ENCODE measurements at regions not wholly inside any gene's neighbourhood (a gene's known extent, or its start where the extent isn't known, plus 50 kb on each side); places are given as distances from the start of the nearest gene placed in this dataset.

DNA sequence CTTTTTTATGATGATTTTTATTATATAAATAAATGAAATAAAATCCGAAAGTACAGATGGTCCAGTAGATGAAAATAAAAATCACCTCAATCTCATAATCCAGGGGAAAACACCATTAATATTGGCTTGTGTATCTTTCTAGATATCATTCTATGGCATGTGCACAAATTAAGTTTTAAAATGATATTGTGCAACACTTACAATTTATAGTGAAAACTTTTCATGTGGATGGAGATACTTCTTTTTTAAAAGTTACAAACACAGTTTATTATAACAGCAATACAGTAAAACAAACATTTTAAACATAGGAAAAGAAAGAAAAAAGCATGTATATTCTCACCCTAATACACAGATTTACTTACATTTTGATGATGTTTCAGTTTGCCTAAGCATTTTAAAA, 98.9 kb upstream of the RMST start:
- Histone ChIP-seq H3K9me3 (ENCODE audit: control insufficient read depth, insufficient read depth, low read depth, low read length) (no peaks in the 10 kb centered on the region), H3K4me3 (ENCODE audit: low read depth, low read length) (no peak overlapping the region), H3K36me3 (ENCODE audit: control insufficient read depth in 2 of 2, insufficient read depth in 1 of 2, low read length in 2 of 2) (no peaks in the 10 kb centered on the region), H3K27ac (ENCODE audit: extremely low read depth, low read depth, low read length) (no peak overlapping the region), H3K4me1 (ENCODE audit: control insufficient read depth, insufficient read depth, low read length) (no peaks in the 10 kb centered on the region)
- no peak for TF ChIP-seq KLF7 (tag by site-specific recombination; IDR thresholded peaks at IDR 0.05; ENCODE audit: borderline replicate concordance)
- no peak for TF ChIP-seq ZFHX2 (tag by site-specific recombination; conservative IDR thresholded peaks at IDR 0.05)
- ChIA-PET POLR2A (no interaction called here), CTCF (interaction anchor here (0.5 kb wide), 1 partner anchor 596 kb away, joined by 3 read pairs; no protein-coding TSS in a partner anchor)

GRCh38 chr12:97368462-97369163, 94.0 kb upstream of the RMST start:
- H3K27ac ChIP-seq (ENCODE audit: extremely low read depth, low read depth, low read length), result no peak overlapping the region
- H3K4me3 ChIP-seq (ENCODE audit: low read depth, low read length), result no peak overlapping the region
- no peaks in the 10 kb centered on the region for H3K9me3 ChIP-seq (ENCODE audit: control insufficient read depth, insufficient read depth, low read depth, low read length)
- no peak for TF ChIP-seq ZNF76 (tag by site-specific recombination; IDR thresholded peaks at IDR 0.05; ENCODE audit: borderline replicate concordance, low read depth)
- no peak for TF ChIP-seq EGR2 (tag by site-specific recombination; IDR thresholded peaks at IDR 0.05; ENCODE audit: low read depth)
- no peak for TF ChIP-seq ZNF449 (tag by site-specific recombination; IDR thresholded peaks at IDR 0.05)
- TF ChIP-seq ZIC2 (tag by site-specific recombination; IDR thresholded peaks at IDR 0.05), result no peak
- TF ChIP-seq ZNF350 (tag by site-specific recombination; IDR thresholded peaks at IDR 0.05), result no peak
- TF ChIP-seq OVOL3 (tag by site-specific recombination; IDR thresholded peaks at IDR 0.05), result no peak
- TF ChIP-seq ZNF792 (tag by site-specific recombination; IDR thresholded peaks at IDR 0.05), result no peak
- TF ChIP-seq ZNF530 (tag by site-specific recombination; IDR thresholded peaks at IDR 0.05; ENCODE audit: low read depth), result no peak
- no peak for TF ChIP-seq RBAK (tag by site-specific recombination; IDR thresholded peaks at IDR 0.05)
- no peak for TF ChIP-seq ZNF777 (tag by site-specific recombination; IDR thresholded peaks at IDR 0.05; ENCODE audit: borderline replicate concordance)
- TF ChIP-seq ZNF16 (tag by site-specific recombination; IDR thresholded peaks at IDR 0.05; ENCODE audit: low read depth), result no peak
- no peak for TF ChIP-seq ZNF324 (tag by site-specific recombination; IDR thresholded peaks at IDR 0.05)
- no peak for TF ChIP-seq KLF9 (tag by site-specific recombination; IDR thresholded peaks at IDR 0.05; ENCODE audit: low read depth)
- TF ChIP-seq ZBTB44 (tag by site-specific recombination; IDR thresholded peaks at IDR 0.05), result no peak
- no peak for TF ChIP-seq ZNF624 (tag by site-specific recombination; IDR thresholded peaks at IDR 0.05)
- no peaks in the 10 kb centered on the region for H3K36me3 ChIP-seq (ENCODE audit: control insufficient read depth in 2 of 2, insufficient read depth in 1 of 2, low read length in 2 of 2)
- POLR2A ChIA-PET, result no interaction called here
- H3K4me1 ChIP-seq (ENCODE audit: control insufficient read depth, insufficient read depth, low read length), result no peaks in the 10 kb centered on the region
- CTCF ChIA-PET, result no interaction called here

DNA sequence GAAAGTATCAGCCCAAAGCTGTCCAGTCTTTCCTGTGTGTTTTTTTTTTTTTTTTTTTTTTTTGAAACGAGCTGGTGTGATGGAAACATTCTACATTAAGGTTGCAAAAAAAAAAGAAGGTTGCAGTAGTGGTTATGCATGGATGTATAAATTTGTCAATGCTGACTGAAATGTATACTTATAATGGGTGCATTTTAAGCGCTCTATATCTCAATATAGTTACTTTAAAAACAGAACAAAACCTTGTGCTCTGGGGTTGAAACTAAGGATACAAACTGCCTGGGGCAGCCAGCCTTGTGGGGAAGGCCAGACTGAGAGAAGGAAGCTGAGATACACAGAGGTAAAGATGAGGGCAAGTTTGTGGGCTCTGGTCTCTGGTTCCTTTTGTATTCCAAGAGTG, 87.3 kb upstream of the RMST start:
- Histone ChIP-seq H3K4me1 (ENCODE audit: control insufficient read depth, insufficient read depth, low read length) (no peaks in the 10 kb centered on the region), H3K27ac (ENCODE audit: extremely low read depth, low read depth, low read length) (no peak overlapping the region), H3K36me3 (ENCODE audit: control insufficient read depth in 2 of 2, insufficient read depth in 1 of 2, low read length in 2 of 2) (no peaks in the 10 kb centered on the region), H3K4me3 (ENCODE audit: low read depth, low read length) (no peak overlapping the region), H3K9me3 (ENCODE audit: control insufficient read depth, insufficient read depth, low read depth, low read length) (no peaks in the 10 kb centered on the region)
- CTCF ChIA-PET, result no interaction called here
- POLR2A ChIA-PET, result no interaction called here
- TF ChIP-seq ZNF707 (tag by site-specific recombination; IDR thresholded peaks at IDR 0.05) (no peak), ZNF791 (tag by site-specific recombination; IDR thresholded peaks at IDR 0.05) (no peak), ZNF114 (tag by site-specific recombination; IDR thresholded peaks at IDR 0.05) (no peak), ZNF692 (tag by site-specific recombination; IDR thresholded peaks at IDR 0.05) (no peak), ZBTB7A (tag by site-specific recombination; IDR thresholded peaks at IDR 0.05; ENCODE audit: low read depth) (no peak), ZNF768 (tag by site-specific recombination; IDR thresholded peaks at IDR 0.05) (no peak), ZNF488 (tag by site-specific recombination; IDR thresholded peaks at IDR 0.05) (no peak), ZNF394 (tag by site-specific recombination; IDR thresholded peaks at IDR 0.05; ENCODE audit: borderline replicate concordance) (no peak), KLF9 (tag by site-specific recombination; IDR thresholded peaks at IDR 0.05; ENCODE audit: low read depth) (no peak), KLF1 (tag by site-specific recombination; IDR thresholded peaks at IDR 0.05) (no peak), SALL2 (tag by site-specific recombination; IDR thresholded peaks at IDR 0.05; ENCODE audit: borderline replicate concordance) (no peak), ZNF341 (tag by site-specific recombination; IDR thresholded peaks at IDR 0.05; ENCODE audit: low read depth) (no peak)
